Mesodermal cell (in vitro differentiated cells): ENCODE measurements at regions not wholly inside any gene's neighbourhood (a gene's known extent, or its start where the extent isn't known, plus 50 kb on each side); places are given as distances from the start of the nearest gene placed in this dataset.

Experiments
- H3K27ac ChIP-seq: 2 replicates; pipeline ENCODE4 v1.7.0; 2013; ENCODE audit warnings: mild to moderate bottlenecking, low read depth, low read length, moderate library complexity; ENCODE audit not compliant: severe bottlenecking
- H3K36me3 ChIP-seq: 2 replicates; pipeline ENCODE4 v1.7.1; 2013; ENCODE audit warnings: mild to moderate bottlenecking, low read length, moderate library complexity; ENCODE audit not compliant: control insufficient read depth, insufficient read depth
- H3K4me1 ChIP-seq: one replicate; pipeline ENCODE4 v1.7.1; 2013; ENCODE audit warnings: mild to moderate bottlenecking, low read length; ENCODE audit not compliant: insufficient read depth, control insufficient read depth, poor library complexity, severe bottlenecking
- H3K4me3 ChIP-seq: 2 replicates; pipeline ENCODE4 v1.7.0; 2013; ENCODE audit warnings: low read length, control low read depth, mild to moderate bottlenecking; ENCODE audit not compliant: insufficient read depth, poor library complexity, severe bottlenecking; ENCODE audit errors: extremely low read depth
- H3K9me3 ChIP-seq: 2 replicates; pipeline ENCODE4 v1.7.1; 2013; ENCODE audit warnings: mild to moderate bottlenecking, low read length, moderate library complexity; ENCODE audit not compliant: control insufficient read depth
- WGBS, 2 experiments: methylation state at CpG; one replicate each; pipeline ENCODE4 v1.1.5; 2013; ENCODE audit warnings: missing lambda C conversion rate in 2 of 2; ENCODE audit not compliant: insufficient coverage in 2 of 2; 5-methylcytosine and 5-hydroxymethylcytosine counted together

- Histone ChIP-seq H3K4me1 (no peaks in the 10 kb centered on the region), H3K27ac (no peak overlapping the region), H3K4me3 (no peak overlapping the region), H3K36me3 (no peaks in the 10 kb centered on the region), H3K9me3 (no peaks in the 10 kb centered on the region)
- WGBS, 2 experiments: 82 to 100% methylated on average over 1 to 2 of the region's 2 CpGs
Observed at GRCh38 chr3:27900316-27900715, 178.2 kb upstream of the EOMES start.

GRCh38 chr3:27903446-27903845 is 181.3 kb upstream of the EOMES start:
- no peaks in the 10 kb centered on the region for H3K36me3 ChIP-seq
- WGBS, 2 experiments: no CpG with 5 or more reads among the region's 3 CpGs
- no peaks in the 10 kb centered on the region for H3K4me1 ChIP-seq

GRCh38 chr3:27905625-27906024 is 183.5 kb upstream of the EOMES start:
- Histone ChIP-seq H3K9me3 (no peaks in the 10 kb centered on the region), H3K4me1 (no peaks in the 10 kb centered on the region), H3K36me3 (no peaks in the 10 kb centered on the region), H3K4me3 (no peak overlapping the region), H3K27ac (no peak overlapping the region)
- WGBS, 2 experiments: 78 to 86% methylated on average over 1 of the region's 2 CpGs

More at GRCh38 chr3:27903446-27903845, 181.3 kb upstream of the EOMES start:
- H3K4me3 ChIP-seq: no peak overlapping the region
- H3K27ac ChIP-seq: no peak overlapping the region
- H3K9me3 ChIP-seq: no peaks in the 10 kb centered on the region

- Histone ChIP-seq H3K27ac (no peak overlapping the region), H3K4me1 (no peaks in the 10 kb centered on the region), H3K4me3 (no peak overlapping the region), H3K36me3 (no peaks in the 10 kb centered on the region), H3K9me3 (no peaks in the 10 kb centered on the region)
Observed at GRCh38 chr3:27907148-27907547, 185.0 kb upstream of the EOMES start.

DNA sequence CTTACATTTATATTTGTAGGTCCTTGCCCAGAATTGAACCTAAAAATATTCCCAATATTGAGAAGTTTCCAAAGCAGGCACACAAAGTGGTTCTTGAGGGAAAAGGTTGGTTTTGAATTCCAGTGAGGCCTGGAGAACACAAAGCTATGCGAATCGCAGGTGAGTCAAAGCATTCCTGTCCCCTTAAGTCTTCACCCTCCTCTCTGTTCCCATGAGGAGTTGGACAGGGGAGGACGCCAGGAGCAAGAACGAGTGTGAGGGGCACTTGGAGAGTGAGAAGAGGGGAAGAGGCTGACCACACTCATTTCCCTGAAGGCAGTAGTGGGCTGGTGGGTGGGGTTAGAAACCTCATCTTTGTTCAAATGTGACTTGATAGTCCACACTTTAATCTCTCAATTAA is 185.8 kb upstream of the EOMES start:
- H3K4me1 ChIP-seq: no peaks in the 10 kb centered on the region
- no peaks in the 10 kb centered on the region for H3K9me3 ChIP-seq
- no peaks in the 10 kb centered on the region for H3K36me3 ChIP-seq
- H3K4me3 ChIP-seq: no peak overlapping the region
- WGBS, 2 experiments: 93% methylated on average over 2 of the region's 4 CpGs; no CpG with 5 or more reads in 1 of the 2 experiments
- no peak overlapping the region for H3K27ac ChIP-seq

DNA sequence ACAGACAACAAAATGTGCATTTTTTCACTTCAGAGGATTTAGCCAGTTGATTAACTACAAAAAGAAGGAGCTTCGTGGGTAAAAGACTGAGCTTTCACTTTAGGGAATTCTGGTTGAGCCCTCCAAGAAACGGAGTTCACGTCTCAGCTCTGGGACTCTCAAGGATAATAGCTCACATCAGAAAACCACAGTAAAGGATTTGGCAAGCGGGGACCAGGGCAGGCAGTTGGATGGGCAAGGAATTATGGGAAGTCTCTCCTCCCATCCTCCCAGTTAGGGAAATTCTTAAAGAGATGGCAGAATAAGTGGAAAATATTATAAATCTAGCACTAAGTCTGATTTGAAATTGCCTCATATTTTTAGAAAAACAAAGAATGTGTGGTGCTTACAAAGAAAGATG is 188.3 kb upstream of the EOMES start:
- H3K27ac ChIP-seq: no peak overlapping the region
- no peaks in the 10 kb centered on the region for H3K36me3 ChIP-seq
- 83% methylated on average over 1 of the region's 4 CpGs; no CpG with 5 or more reads in 1 of the 2 experiments for WGBS, 2 experiments
- H3K9me3 ChIP-seq: no peaks in the 10 kb centered on the region
- H3K4me1 ChIP-seq: no peaks in the 10 kb centered on the region
- no peak overlapping the region for H3K4me3 ChIP-seq

DNA sequence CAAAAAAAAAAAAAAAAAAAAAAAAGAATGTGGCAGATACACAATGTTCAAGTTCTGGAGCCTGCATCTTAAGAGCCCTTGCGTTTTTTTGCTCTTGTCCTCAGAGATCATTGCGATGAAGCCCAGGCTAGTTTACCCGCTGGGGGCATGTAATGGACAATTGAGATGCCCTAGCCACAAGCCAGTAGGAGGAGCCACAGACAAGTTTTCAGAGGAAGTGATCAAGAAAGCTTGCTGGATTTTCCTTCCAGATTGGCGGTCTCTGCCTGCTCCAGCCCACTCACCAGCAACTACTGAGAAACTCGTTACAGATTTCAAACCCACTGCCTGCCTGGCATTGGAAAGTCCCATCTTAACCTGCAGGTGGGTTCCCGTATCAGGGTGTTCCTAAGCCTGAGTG is 192.1 kb upstream of the EOMES start:
- Histone ChIP-seq H3K36me3 (no peaks in the 10 kb centered on the region), H3K9me3 (no peaks in the 10 kb centered on the region), H3K4me3 (no peak overlapping the region), H3K27ac (no peak overlapping the region), H3K4me1 (no peaks in the 10 kb centered on the region)
- WGBS, 2 experiments: 92 to 96% methylated on average over 3 to 5 of the region's 6 CpGs

DNA sequence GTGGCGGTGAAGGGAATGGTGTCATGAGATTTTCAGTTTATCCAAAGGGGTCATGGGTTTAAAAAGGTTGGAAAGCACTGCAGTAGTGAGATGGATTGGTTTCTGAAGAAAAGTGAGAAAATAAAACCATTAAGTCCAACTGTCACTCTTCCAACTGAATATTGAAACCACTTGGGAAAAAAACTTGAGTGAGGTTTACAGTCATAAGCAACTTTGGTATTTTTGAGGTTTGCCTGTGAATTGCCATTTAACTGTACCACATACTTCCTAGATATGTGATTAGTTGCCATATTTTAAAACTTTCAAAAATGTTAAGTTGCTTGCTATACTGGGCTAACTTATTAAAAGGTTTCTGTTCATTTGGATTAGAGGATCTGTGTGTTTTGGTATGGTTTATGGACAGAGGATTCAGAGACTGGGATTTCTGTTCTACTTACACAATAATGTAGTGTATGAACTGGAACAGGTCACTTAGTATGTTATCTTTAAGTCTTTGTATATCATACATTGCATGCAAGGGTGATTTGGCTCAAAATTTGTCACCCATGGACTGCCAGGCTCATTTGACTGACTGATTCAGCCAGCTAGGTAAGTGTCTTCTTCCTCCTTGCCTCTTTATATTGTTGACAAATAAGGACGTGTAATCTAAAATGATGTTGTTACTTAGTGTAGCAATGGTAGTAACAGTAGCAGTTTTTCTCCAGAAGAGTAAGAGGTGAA is 201.4 kb upstream of the EOMES start:
- H3K4me3 ChIP-seq: no peak overlapping the region
- WGBS, 2 experiments: 100% methylated on average over 2 of the region's 2 CpGs; no CpG with 5 or more reads in 1 of the 2 experiments
- H3K9me3 ChIP-seq: no peaks in the 10 kb centered on the region

DNA sequence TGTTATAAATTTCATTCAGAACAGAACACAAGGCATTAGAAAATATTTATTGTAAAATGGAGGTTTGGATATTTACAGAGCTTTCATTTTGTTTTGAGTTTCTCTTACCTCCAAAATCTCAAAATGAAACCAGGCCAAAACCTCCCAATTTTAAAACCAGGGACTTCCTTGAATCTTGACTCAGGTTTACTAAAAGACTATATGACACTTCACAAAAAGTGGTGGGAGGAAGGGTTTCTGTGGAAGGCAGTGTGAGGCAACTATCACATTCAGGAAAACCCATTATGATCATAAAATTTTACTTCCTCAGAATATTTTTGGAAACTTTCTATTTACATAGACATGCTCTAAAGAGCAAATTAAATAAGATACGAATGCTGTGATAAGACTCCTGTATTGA is 205.8 kb upstream of the EOMES start:
- Histone ChIP-seq H3K9me3 (no peaks in the 10 kb centered on the region), H3K4me1 (no peaks in the 10 kb centered on the region), H3K27ac (no peak overlapping the region), H3K4me3 (no peak overlapping the region), H3K36me3 (no peaks in the 10 kb centered on the region)
- no CpG with 5 or more reads among the region's 1 CpG for WGBS, 2 experiments

More for the DNA sequence above, 201.4 kb upstream of the EOMES start:
- no peaks in the 10 kb centered on the region for H3K36me3 ChIP-seq
- no peak overlapping the region for H3K27ac ChIP-seq
- H3K4me1 ChIP-seq: no peaks in the 10 kb centered on the region

GRCh38 chr3:27930052-27930602 is 208.0 kb upstream of the EOMES start:
- H3K36me3 ChIP-seq: no peaks in the 10 kb centered on the region
- no peaks in the 10 kb centered on the region for H3K4me1 ChIP-seq
- H3K9me3 ChIP-seq: no peaks in the 10 kb centered on the region
- 100% methylated on average over 1 of the region's 1 CpG; no CpG with 5 or more reads in 1 of the 2 experiments for WGBS, 2 experiments
- no peak overlapping the region for H3K4me3 ChIP-seq
- H3K27ac ChIP-seq: no peak overlapping the region

DNA sequence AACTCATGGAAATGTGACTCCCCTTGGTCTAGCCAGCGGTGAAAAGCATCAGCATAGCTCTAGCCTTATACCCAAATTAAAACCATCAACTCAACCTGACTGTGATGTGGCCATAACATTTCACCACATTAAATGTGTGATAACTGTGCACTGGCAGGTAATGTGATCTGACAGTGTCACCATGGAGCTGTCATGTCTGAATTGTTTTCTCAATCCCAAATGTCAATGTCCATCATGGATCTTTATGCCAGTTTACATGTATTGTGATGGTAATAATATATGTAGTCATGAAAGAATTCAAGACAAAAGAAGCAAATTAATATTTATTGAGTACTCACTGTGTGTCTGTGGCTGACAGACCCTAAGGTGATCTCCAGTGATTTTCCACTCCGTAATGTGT is 213.4 kb upstream of the EOMES start:
- no peaks in the 10 kb centered on the region for H3K9me3 ChIP-seq
- no peaks in the 10 kb centered on the region for H3K36me3 ChIP-seq
- 88% methylated on average over 1 of the region's 2 CpGs; no CpG with 5 or more reads in 1 of the 2 experiments for WGBS, 2 experiments
- no peaks in the 10 kb centered on the region for H3K4me1 ChIP-seq
- no peak overlapping the region for H3K4me3 ChIP-seq
- H3K27ac ChIP-seq: no peak overlapping the region
